Naive thymus-derived CD4-positive, alpha-beta T cell (primary cell): ENCODE measurements at regions not wholly inside any gene's neighbourhood (a gene's known extent, or its start where the extent isn't known, plus 50 kb on each side); places are given as distances from the start of the nearest gene placed in this dataset.

Source experiments
- ATAC-seq: fragments of 150-1000 bp; cut with Tn5 transposase; 2 replicates; pipeline ENCODE4 v1.10.0; 2021; ENCODE audit warnings: mild to moderate bottlenecking, moderate library complexity
- CTCF ChIA-PET: fragments of 350-600 bp; sonication (Branson Sonifier 250); formaldehyde crosslinking; loops from one replicate; lab custom pipeline; 2021; ENCODE audit warnings: antibody characterized with exemption; lab: Charles Lee
- POLR2A ChIA-PET: fragments of 350-600 bp; sonication (Branson Sonifier 250); formaldehyde crosslinking; loops from one replicate; lab custom pipeline; 2021; ENCODE audit warnings: antibody characterized with exemption, inconsistent platforms; lab: Charles Lee
- DNase-seq, 9 donors: peaks; one replicate each; pipeline versions ENCODE4 v3.0.0 to v3.0.0-alpha.2; 2020 to 2022; ENCODE audit warnings: mixed read lengths in 1 of 9
- H3K27ac ChIP-seq: one replicate; pipeline ENCODE4 v1.7.0; 2013; ENCODE audit warnings: mild to moderate bottlenecking, low read depth, low read length, moderate library complexity
- H3K27me3 ChIP-seq, 2 donors: one replicate each; pipeline ENCODE4 v1.7.0; 2013; ENCODE audit warnings: low read length in 2 of 2, mild to moderate bottlenecking in 2 of 2, moderate library complexity in 2 of 2; ENCODE audit not compliant: control insufficient read depth in 2 of 2, insufficient read depth in 2 of 2
- H3K36me3 ChIP-seq, 3 experiments: 1 replicate in 2 of 3; 2 replicates in 1 of 3; pipeline ENCODE4 v1.7.0; 2013; ENCODE audit warnings: low read length in 3 of 3, mild to moderate bottlenecking in 3 of 3, moderate library complexity in 1 of 3; ENCODE audit not compliant: insufficient read depth in 3 of 3, control insufficient read depth in 2 of 3
- H3K4me1 ChIP-seq, 2 donors: one replicate each; pipeline ENCODE4 v1.7.0; 2013; ENCODE audit warnings: low read length in 2 of 2, mild to moderate bottlenecking in 2 of 2, moderate library complexity in 1 of 2; ENCODE audit not compliant: control insufficient read depth in 2 of 2, insufficient read depth in 2 of 2
- H3K4me3 ChIP-seq: 2 replicates; pipeline ENCODE4 v1.7.0; 2013; ENCODE audit warnings: mild to moderate bottlenecking, low read length
- H3K9me3 ChIP-seq, 3 experiments: 1 replicate in 2 of 3; 2 replicates in 1 of 3; pipeline ENCODE4 v1.7.0; 2013; ENCODE audit warnings: low read length in 3 of 3; ENCODE audit not compliant: control insufficient read depth in 2 of 3
- H3K27ac Mint-ChIP-seq, 9 donors: one replicate each; pipeline ENCODE4 v1.8.0; 2020 to 2022; ENCODE audit warnings: mixed read lengths in 9 of 9, mild to moderate bottlenecking in 8 of 9, moderate library complexity in 5 of 9, inconsistent platforms in 2 of 9
- H3K27me3 Mint-ChIP-seq, 5 donors: one replicate each; pipeline ENCODE4 v1.8.0; 2021 to 2022; ENCODE audit warnings: mixed read lengths in 5 of 5, mild to moderate bottlenecking in 1 of 5
- H3K36me3 Mint-ChIP-seq, 5 donors: one replicate each; pipeline ENCODE4 v1.8.0; 2020 to 2022; ENCODE audit warnings: mixed read lengths in 5 of 5, mild to moderate bottlenecking in 3 of 5, inconsistent platforms in 1 of 5
- H3K4me1 Mint-ChIP-seq, 7 donors: one replicate each; pipeline ENCODE4 v1.8.0; 2020 to 2022; ENCODE audit warnings: mixed read lengths in 7 of 7, mild to moderate bottlenecking in 3 of 7, inconsistent platforms in 1 of 7
- H3K4me3 Mint-ChIP-seq, 10 donors: one replicate each; pipeline ENCODE4 v1.8.0; 2020 to 2022; ENCODE audit warnings: mild to moderate bottlenecking in 10 of 10, mixed read lengths in 10 of 10, moderate library complexity in 6 of 10, inconsistent platforms in 2 of 10
- H3K9me3 Mint-ChIP-seq, 11 donors: one replicate each; pipeline ENCODE4 v1.8.0; 2020 to 2022; ENCODE audit warnings: mixed read lengths in 11 of 11, mild to moderate bottlenecking in 4 of 11, inconsistent platforms in 1 of 11, moderate library complexity in 1 of 11
- intact Hi-C, 2 donors: fragments of 100-400 bp; cut with micrococcal nuclease; formaldehyde crosslinking; loops; one replicate each; pipeline ENCODE4 v1.15.1; 2023

GRCh38 chr5:120072068-120072761 lies 391.9 kb upstream of the PRR16 start:
- H3K4me1 Mint-ChIP-seq: no peaks in the 10 kb centered on the region
- POLR2A ChIA-PET: no interaction called here
- no peaks in the 10 kb centered on the region for H3K27me3 Mint-ChIP-seq
- no peak overlapping the region for H3K27ac Mint-ChIP-seq
- H3K36me3 Mint-ChIP-seq: no peaks in the 10 kb centered on the region
- no peak overlapping the region for H3K4me3 ChIP-seq
- no peaks in the 10 kb centered on the region for H3K9me3 ChIP-seq
- H3K27me3 ChIP-seq: no peaks in the 10 kb centered on the region
- no peak overlapping the region for H3K27ac ChIP-seq
- H3K4me1 ChIP-seq: no peaks in the 10 kb centered on the region
- H3K9me3 Mint-ChIP-seq: peaks cover 0 to 8% (median 0%) of the 10 kb centered on the region in 11 donors
- CTCF ChIA-PET: no interaction called here
- ATAC-seq (no peak), DNase-seq (no peak)
- no peak overlapping the region for H3K4me3 Mint-ChIP-seq
- H3K36me3 ChIP-seq: no peaks in the 10 kb centered on the region
- intact Hi-C loops: no loop called here

- Mint-ChIP-seq H3K4me3 (no peak overlapping the region), H3K36me3 (no peaks in the 10 kb centered on the region), H3K9me3 (peaks cover 0 to 10% (median 0%) of the 10 kb centered on the region in 11 donors), H3K27me3 (no peaks in the 10 kb centered on the region), H3K27ac (no peak overlapping the region), H3K4me1 (no peaks in the 10 kb centered on the region)
- no peak for ATAC-seq
- Histone ChIP-seq H3K27me3 (no peaks in the 10 kb centered on the region), H3K27ac (no peak overlapping the region), H3K4me3 (no peak overlapping the region), H3K36me3 (no peaks in the 10 kb centered on the region), H3K9me3 (no peaks in the 10 kb centered on the region), H3K4me1 (no peaks in the 10 kb centered on the region)
- ChIA-PET POLR2A (no interaction called here), CTCF (no interaction called here)
- intact Hi-C loops: no loop called here
- no peak for DNase-seq
Measured at GRCh38 chr5:120073722-120074121, 390.4 kb upstream of the PRR16 start.

DNA sequence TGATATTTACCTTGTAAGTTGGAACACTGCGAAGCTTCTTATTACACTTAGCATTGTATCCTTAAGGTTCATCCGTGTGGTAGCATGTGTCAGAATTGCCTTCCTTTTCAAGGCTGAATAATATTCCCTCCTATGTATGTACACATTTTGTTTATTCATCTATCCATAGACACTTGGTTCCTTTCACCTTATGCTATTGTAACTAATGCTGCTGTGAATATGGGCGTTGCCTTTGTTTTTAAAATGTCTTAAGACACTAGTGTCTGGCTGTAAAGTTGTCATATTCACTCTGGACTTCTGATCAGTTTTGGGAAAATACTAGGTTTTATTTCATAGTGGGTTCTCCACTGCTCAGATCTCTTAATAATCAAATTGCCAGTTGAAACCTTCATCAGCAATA lies 383.3 kb upstream of the PRR16 start:
- H3K4me1 ChIP-seq: no peaks in the 10 kb centered on the region
- ChIA-PET POLR2A (no interaction called here), CTCF (no interaction called here)
- no peak overlapping the region for H3K27ac Mint-ChIP-seq
- intact Hi-C loops: no loop called here
- no peaks in the 10 kb centered on the region for H3K27me3 ChIP-seq
- no peaks in the 10 kb centered on the region for H3K36me3 Mint-ChIP-seq
- H3K36me3 ChIP-seq: no peaks in the 10 kb centered on the region
- H3K27ac ChIP-seq: no peak overlapping the region
- ATAC-seq: no peak
- H3K4me1 Mint-ChIP-seq: no peaks in the 10 kb centered on the region
- H3K27me3 Mint-ChIP-seq: no peaks in the 10 kb centered on the region
- peaks cover 0 to 7% (median 0%) of the 10 kb centered on the region in 11 donors for H3K9me3 Mint-ChIP-seq
- no peak overlapping the region for H3K4me3 Mint-ChIP-seq
- no peaks in the 10 kb centered on the region for H3K9me3 ChIP-seq
- H3K4me3 ChIP-seq: no peak overlapping the region
- no peak for DNase-seq

GRCh38 chr5:120082316-120083068 lies 381.6 kb upstream of the PRR16 start:
- DNase-seq (no peak), ATAC-seq (no peak)
- no peak overlapping the region for H3K4me3 ChIP-seq
- no peak overlapping the region for H3K27ac ChIP-seq
- H3K27ac Mint-ChIP-seq: no peak overlapping the region
- H3K4me3 Mint-ChIP-seq: no peak overlapping the region
- H3K27me3 Mint-ChIP-seq: no peaks in the 10 kb centered on the region
- H3K9me3 Mint-ChIP-seq: peaks cover 0 to 7% (median 0%) of the 10 kb centered on the region in 11 donors
- intact Hi-C loops: no loop called here
- CTCF ChIA-PET: no interaction called here
- no peaks in the 10 kb centered on the region for H3K9me3 ChIP-seq
- POLR2A ChIA-PET: no interaction called here
- H3K36me3 ChIP-seq: no peaks in the 10 kb centered on the region
- no peaks in the 10 kb centered on the region for H3K4me1 Mint-ChIP-seq
- no peaks in the 10 kb centered on the region for H3K36me3 Mint-ChIP-seq
- no peaks in the 10 kb centered on the region for H3K4me1 ChIP-seq
- no peaks in the 10 kb centered on the region for H3K27me3 ChIP-seq

- ChIA-PET POLR2A (no interaction called here), CTCF (no interaction called here)
- H3K4me3 ChIP-seq: no peak overlapping the region
- no peak overlapping the region for H3K27ac ChIP-seq
- H3K36me3 Mint-ChIP-seq: no peaks in the 10 kb centered on the region
- no peaks in the 10 kb centered on the region for H3K9me3 ChIP-seq
- peaks cover 0 to 2% (median 0%) of the 10 kb centered on the region in 11 donors for H3K9me3 Mint-ChIP-seq
- H3K4me3 Mint-ChIP-seq: no peak overlapping the region
- H3K27ac Mint-ChIP-seq: no peak overlapping the region
- DNase-seq (no peak), ATAC-seq (no peak)
- H3K27me3 ChIP-seq: no peaks in the 10 kb centered on the region
- H3K4me1 ChIP-seq: no peaks in the 10 kb centered on the region
- H3K4me1 Mint-ChIP-seq: peaks cover 0 to 11% (median 7%) of the 10 kb centered on the region in 7 donors
- no peaks in the 10 kb centered on the region for H3K36me3 ChIP-seq
- H3K27me3 Mint-ChIP-seq: no peaks in the 10 kb centered on the region
- intact Hi-C loops: no loop called here
Measured at GRCh38 chr5:120083851-120084542, 380.1 kb upstream of the PRR16 start.

- POLR2A ChIA-PET: no interaction called here
- Histone ChIP-seq H3K4me1 (no peaks in the 10 kb centered on the region), H3K4me3 (no peak overlapping the region), H3K27me3 (no peaks in the 10 kb centered on the region), H3K36me3 (no peaks in the 10 kb centered on the region), H3K9me3 (no peaks in the 10 kb centered on the region), H3K27ac (no peak overlapping the region)
- H3K27ac Mint-ChIP-seq: no peak overlapping the region
- ATAC-seq (no peak), DNase-seq (no peak)
- H3K4me3 Mint-ChIP-seq: no peak overlapping the region
- peaks cover 0 to 11% (median 7%) of the 10 kb centered on the region in 7 donors for H3K4me1 Mint-ChIP-seq
- H3K27me3 Mint-ChIP-seq: no peaks in the 10 kb centered on the region
- H3K36me3 Mint-ChIP-seq: no peaks in the 10 kb centered on the region
- intact Hi-C loops: no loop called here
- H3K9me3 Mint-ChIP-seq: peaks cover 0 to 2% (median 0%) of the 10 kb centered on the region in 11 donors
- CTCF ChIA-PET: no interaction called here
Measured at GRCh38 chr5:120084543-120084870, 379.6 kb upstream of the PRR16 start.
